SIG-M5 treated with dmso at 0.1 percent for 504 hours (cell line): ENCODE measurements at regions not wholly inside any gene's neighbourhood (a gene's known extent, or its start where the extent isn't known, plus 50 kb on each side); places are given as distances from the start of the nearest gene placed in this dataset.

Experiments used
- DNase-seq: peaks from one replicate; lab custom pipeline; 2025; ENCODE audit not compliant: unreplicated experiment; lab: John Stamatoyannopoulos, UW

GRCh38 chr10:2870654-2871053 lies 196.7 kb upstream of the PFKP start:
- no peak for DNase-seq

GRCh38 chr10:2867788-2868299 lies 199.5 kb upstream of the PFKP start:
- no peak for DNase-seq

- no peak for DNase-seq
These were observed 200.8 kb upstream of the PFKP start for GRCh38 chr10:2866569-2866968.

- DNase-seq, result no peak
These were observed 205.6 kb upstream of the PFKP start for GRCh38 chr10:2861632-2862210.

- no peak for DNase-seq
These were observed 208.9 kb upstream of the PFKP start for GRCh38 chr10:2858452-2858851.

- no peak for DNase-seq
These were observed 210.8 kb upstream of the PFKP start for GRCh38 chr10:2856598-2856997.

GRCh38 chr10:2852574-2853323 lies 214.6 kb upstream of the PFKP start:
- no peak for DNase-seq

- DNase-seq, result no peak
These were observed 215.8 kb upstream of the PFKP start for GRCh38 chr10:2851566-2851965.

GRCh38 chr10:2850202-2850601 lies 217.1 kb upstream of the PFKP start:
- no peak for DNase-seq

- no peak for DNase-seq
These were observed 222.4 kb upstream of the PFKP start for GRCh38 chr10:2844925-2845324.

- DNase-seq, result peak; percentile 15
These were observed 228.1 kb upstream of the PFKP start for GRCh38 chr10:2839081-2839725.

GRCh38 chr10:2837674-2838073 lies 229.7 kb upstream of the PFKP start:
- no peak for DNase-seq

GRCh38 chr10:2836921-2837662 lies 230.3 kb upstream of the PFKP start:
- no peak for DNase-seq

GRCh38 chr10:2834214-2834613 lies 233.1 kb upstream of the PFKP start:
- DNase-seq, result no peak

GRCh38 chr10:2831509-2831908 lies 235.8 kb upstream of the PFKP start:
- DNase-seq, result no peak

- no peak for DNase-seq
These were observed 238.6 kb upstream of the PFKP start for GRCh38 chr10:2828741-2829140.

- DNase-seq, result no peak
These were observed 240.7 kb upstream of the PFKP start for GRCh38 chr10:2826675-2827074.

GRCh38 chr10:2825841-2826240 lies 241.5 kb upstream of the PFKP start:
- no peak for DNase-seq

- DNase-seq, result no peak
These were observed 249.3 kb upstream of the PFKP start for GRCh38 chr10:2817940-2818636.

- DNase-seq, result no peak
These were observed 253.7 kb upstream of the PFKP start for GRCh38 chr10:2813693-2814092.

- no peak for DNase-seq
These were observed 254.1 kb upstream of the PFKP start for GRCh38 chr10:2813286-2813685.
